ENCODE measurements at regions not wholly inside any gene's neighbourhood (a gene's known extent, or its start where the extent isn't known, plus 50 kb on each side); places are given as distances from the start of the nearest gene placed in this dataset.

GRCh38 chr22:49240472-49240871 is 587.2 kb downstream of the BRD1 start:
- DNase-seq (ENCODE audit: low read depth, low spot score) (no peak), ATAC-seq (no peak)
- H3K27me3 ChIP-seq (ENCODE audit: control insufficient read depth, insufficient read depth, low read length), result no peaks in the 10 kb centered on the region
- H3K4me3 ChIP-seq (ENCODE audit: low read depth in 2 of 2, low read length in 2 of 2), result no peak overlapping the region
- no peaks in the 10 kb centered on the region for H3K4me1 ChIP-seq (ENCODE audit: control insufficient read depth, insufficient read depth, low read length)
- in situ Hi-C loops (cut with HindIII; ENCODE audit: low pct_unique_long_range_greater_than_20kb, low sequenced_read_pairs) (no loop called here), intact Hi-C loops (cut with micrococcal nuclease; ENCODE audit: unreplicated experiment) (no loop called here)
- no peaks in the 10 kb centered on the region for H3K9me3 ChIP-seq (ENCODE audit: control insufficient read depth, insufficient read depth, low read depth, low read length)
- H3K36me3 ChIP-seq (ENCODE audit: control insufficient read depth, insufficient read depth, low read length), result no peaks in the 10 kb centered on the region
- ChIA-PET CTCF (no interaction called here), POLR2A (no interaction called here)
- no peak for TF ChIP-seq TCF7L2 (IDR thresholded peaks at IDR 0.05; ENCODE audit: low read depth, low read length)
- no peak for TF ChIP-seq CTCF (IDR thresholded peaks at IDR 0.05)
- no peak for TF ChIP-seq POLR2AphosphoS5 (IDR thresholded peaks at IDR 0.05; ENCODE audit: low read depth, low read length)
- TF ChIP-seq SIN3A (IDR thresholded peaks at IDR 0.05; ENCODE audit: borderline replicate concordance, insufficient read depth, low read depth, low read length), result no peak
- BruUV-seq (replicated peaks), result no TSS peak
- H3K27ac ChIP-seq (ENCODE audit: low read length), result no peak overlapping the region

- ATAC-seq (no peak), DNase-seq (ENCODE audit: low read depth, low spot score) (no peak)
- ChIA-PET CTCF (no interaction called here), POLR2A (no interaction called here)
- in situ Hi-C loops (cut with HindIII; ENCODE audit: low pct_unique_long_range_greater_than_20kb, low sequenced_read_pairs), result no loop called here
- no peaks in the 10 kb centered on the region for H3K36me3 ChIP-seq (ENCODE audit: control insufficient read depth, insufficient read depth, low read length)
- H3K27me3 ChIP-seq (ENCODE audit: control insufficient read depth, insufficient read depth, low read length), result no peaks in the 10 kb centered on the region
- no peak overlapping the region for H3K27ac ChIP-seq (ENCODE audit: low read length)
- TF ChIP-seq POLR2AphosphoS5 (IDR thresholded peaks at IDR 0.05; ENCODE audit: low read depth, low read length), result no peak
- no peak for TF ChIP-seq SIN3A (IDR thresholded peaks at IDR 0.05; ENCODE audit: borderline replicate concordance, insufficient read depth, low read depth, low read length)
- TF ChIP-seq REST (IDR thresholded peaks at IDR 0.05; ENCODE audit: insufficient read depth in 1 of 2, low read depth in 2 of 2, low read length in 1 of 2), result no peak
- TF ChIP-seq CTCF (IDR thresholded peaks at IDR 0.05), result no peak
- TF ChIP-seq TCF7L2 (IDR thresholded peaks at IDR 0.05; ENCODE audit: low read depth, low read length), result no peak
- H3K4me1 ChIP-seq (ENCODE audit: control insufficient read depth, insufficient read depth, low read length), result no peaks in the 10 kb centered on the region
- no peaks in the 10 kb centered on the region for H3K9me3 ChIP-seq (ENCODE audit: control insufficient read depth, insufficient read depth, low read depth, low read length)
- no TSS peak for BruUV-seq (replicated peaks)
- no peak overlapping the region for H3K4me3 ChIP-seq (ENCODE audit: low read depth in 2 of 2, low read length in 2 of 2)
- intact Hi-C loops (cut with micrococcal nuclease; ENCODE audit: unreplicated experiment), result no loop called here
These were observed 587.7 kb downstream of the BRD1 start for GRCh38 chr22:49240016-49240380.

Data from Panc1 (cell line).